ENCODE measurements at regions not wholly inside any gene's neighbourhood (a gene's known extent, or its start where the extent isn't known, plus 50 kb on each side); places are given as distances from the start of the nearest gene placed in this dataset.

DNA sequence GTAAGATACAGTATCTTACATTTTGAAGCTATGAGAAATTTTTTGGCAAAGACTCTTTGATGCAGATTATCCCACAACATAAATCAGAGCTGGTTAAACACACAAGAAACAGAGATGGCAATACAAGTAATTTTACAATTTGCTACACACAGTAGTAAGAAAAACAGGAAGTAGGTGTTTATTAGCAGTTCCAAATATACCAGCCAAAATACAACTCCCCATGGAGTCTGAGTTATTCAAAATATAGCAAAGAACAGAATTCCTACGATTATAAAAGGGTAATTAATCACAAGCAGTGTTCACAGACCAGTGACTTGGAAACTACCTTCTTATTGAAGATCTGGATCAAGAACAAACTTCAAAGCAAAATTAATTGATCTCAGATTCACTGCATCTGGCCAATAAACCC is 83.9 kb downstream of the BMP4 start:
- TF ChIP-seq, protein P1, sequence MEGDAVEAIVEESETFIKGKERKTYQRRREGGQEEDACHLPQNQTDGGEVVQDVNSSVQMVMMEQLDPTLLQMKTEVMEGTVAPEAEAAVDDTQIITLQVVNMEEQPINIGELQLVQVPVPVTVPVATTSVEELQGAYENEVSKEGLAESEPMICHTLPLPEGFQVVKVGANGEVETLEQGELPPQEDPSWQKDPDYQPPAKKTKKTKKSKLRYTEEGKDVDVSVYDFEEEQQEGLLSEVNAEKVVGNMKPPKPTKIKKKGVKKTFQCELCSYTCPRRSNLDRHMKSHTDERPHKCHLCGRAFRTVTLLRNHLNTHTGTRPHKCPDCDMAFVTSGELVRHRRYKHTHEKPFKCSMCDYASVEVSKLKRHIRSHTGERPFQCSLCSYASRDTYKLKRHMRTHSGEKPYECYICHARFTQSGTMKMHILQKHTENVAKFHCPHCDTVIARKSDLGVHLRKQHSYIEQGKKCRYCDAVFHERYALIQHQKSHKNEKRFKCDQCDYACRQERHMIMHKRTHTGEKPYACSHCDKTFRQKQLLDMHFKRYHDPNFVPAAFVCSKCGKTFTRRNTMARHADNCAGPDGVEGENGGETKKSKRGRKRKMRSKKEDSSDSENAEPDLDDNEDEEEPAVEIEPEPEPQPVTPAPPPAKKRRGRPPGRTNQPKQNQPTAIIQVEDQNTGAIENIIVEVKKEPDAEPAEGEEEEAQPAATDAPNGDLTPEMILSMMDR (IDR thresholded peaks at IDR 0.05): no peak
- TF ChIP-seq POLR2A (IDR thresholded peaks at IDR 0.05): no peak

All from testis (tissue), 2 donors.